HEK293 (cell line): ENCODE measurements at regions not wholly inside any gene's neighbourhood (a gene's known extent, or its start where the extent isn't known, plus 50 kb on each side); places are given as distances from the start of the nearest gene placed in this dataset.
A peak's percentile ranks its signal among the peaks of the same experiment; 100 is the strongest.

ENCODE experiments used
- BCL6B ChIP-seq: fragments of 450-650 bp; formaldehyde crosslinking; IDR thresholded peaks from 2 replicates; pipeline ENCODE4 v1.5.1; 2017; ENCODE audit warnings: missing biosample characterization, missing genetic modification characterization
- CTCF ChIP-seq: fragments of 450-650 bp; formaldehyde crosslinking; IDR thresholded peaks from 2 replicates; pipeline ENCODE4 v1.5.1; 2016; ENCODE audit warnings: missing biosample characterization, missing genetic modification characterization
- KLF16 ChIP-seq: fragments of 450-650 bp; formaldehyde crosslinking; IDR thresholded peaks from 2 replicates; pipeline ENCODE4 v1.5.1; 2017; ENCODE audit warnings: missing biosample characterization, missing genetic modification characterization
- MZF1 ChIP-seq: fragments of 450-650 bp; formaldehyde crosslinking; IDR thresholded peaks from 2 replicates; pipeline ENCODE4 v1.5.1; 2017; ENCODE audit warnings: missing biosample characterization, missing genetic modification characterization, borderline replicate concordance
- PRDM1 ChIP-seq: fragments of 450-650 bp; formaldehyde crosslinking; IDR thresholded peaks from 2 replicates; pipeline ENCODE4; 2016; ENCODE audit warnings: missing biosample characterization, missing genetic modification characterization
- SP7 ChIP-seq: fragments of 450-650 bp; formaldehyde crosslinking; IDR thresholded peaks from 2 replicates; pipeline ENCODE4 v1.5.1; 2016; ENCODE audit warnings: missing biosample characterization, missing genetic modification characterization
- TCF7L2 ChIP-seq: IDR thresholded peaks from 2 replicates; pipeline ENCODE4 v1.6.1; 2011; ENCODE audit warnings: low read depth, mild to moderate bottlenecking, inconsistent platforms, low read length, moderate library complexity, borderline replicate concordance
- ZBTB11 ChIP-seq: fragments of 450-650 bp; formaldehyde crosslinking; conservative IDR thresholded peaks from 2 replicates; pipeline ENCODE4 v1.5.1; 2016; ENCODE audit warnings: low read depth, missing biosample characterization, missing genetic modification characterization
- ZBTB17 ChIP-seq: fragments of 450-650 bp; formaldehyde crosslinking; IDR thresholded peaks from 2 replicates; pipeline ENCODE4 v1.5.1; 2016; ENCODE audit warnings: missing biosample characterization, missing genetic modification characterization
- ZBTB48 ChIP-seq: fragments of 450-650 bp; formaldehyde crosslinking; IDR thresholded peaks from 2 replicates; pipeline ENCODE4 v1.5.1; 2016; ENCODE audit warnings: missing biosample characterization, missing genetic modification characterization
- ZFHX2 ChIP-seq: fragments of 450-650 bp; formaldehyde crosslinking; conservative IDR thresholded peaks from 2 replicates; pipeline ENCODE4 v1.5.1; 2016; ENCODE audit warnings: missing biosample characterization, missing genetic modification characterization
- ZNF132 ChIP-seq: fragments of 450-650 bp; formaldehyde crosslinking; IDR thresholded peaks from 2 replicates; pipeline ENCODE4 v1.5.1; 2017; ENCODE audit warnings: missing biosample characterization, missing genetic modification characterization, borderline replicate concordance
- ZNF19 ChIP-seq: fragments of 450-650 bp; formaldehyde crosslinking; IDR thresholded peaks from 2 replicates; pipeline ENCODE4; 2016; ENCODE audit warnings: missing biosample characterization, missing genetic modification characterization, low read depth
- ZNF366 ChIP-seq: fragments of 450-650 bp; formaldehyde crosslinking; conservative IDR thresholded peaks from 2 replicates; pipeline ENCODE4 v1.5.1; 2016; ENCODE audit warnings: missing biosample characterization, missing genetic modification characterization
- ZNF501 ChIP-seq: fragments of 450-650 bp; formaldehyde crosslinking; IDR thresholded peaks from 2 replicates; pipeline ENCODE4 v1.5.1; 2016; ENCODE audit warnings: missing biosample characterization, missing genetic modification characterization
- ZNF585B ChIP-seq: fragments of 450-650 bp; formaldehyde crosslinking; IDR thresholded peaks from 2 replicates; pipeline ENCODE4 v1.5.1; 2016; ENCODE audit warnings: missing biosample characterization, missing genetic modification characterization
- ZNF639 ChIP-seq: fragments of 450-650 bp; formaldehyde crosslinking; IDR thresholded peaks from 2 replicates; pipeline ENCODE4 v1.5.1; 2016; ENCODE audit warnings: missing biosample characterization, missing genetic modification characterization
- ZNF660 ChIP-seq: fragments of 450-650 bp; IDR thresholded peaks from 2 replicates; pipeline ENCODE4 v1.5.1; 2018; ENCODE audit warnings: missing biosample characterization, mild to moderate bottlenecking, missing genetic modification characterization
- ZNF677 ChIP-seq: fragments of 450-650 bp; IDR thresholded peaks from 2 replicates; pipeline ENCODE4 v1.5.0; 2018; ENCODE audit warnings: missing biosample characterization, mild to moderate bottlenecking, missing genetic modification characterization, moderate library complexity
- TF ChIP-seq, protein P1 (sequence below): fragments of 450-650 bp; formaldehyde crosslinking; IDR thresholded peaks from 2 replicates; pipeline ENCODE4 v1.5.1; 2016; ENCODE audit warnings: missing biosample characterization, missing genetic modification characterization
- TF ChIP-seq, protein P2 (sequence below): fragments of 450-650 bp; formaldehyde crosslinking; IDR thresholded peaks from 2 replicates; pipeline ENCODE4 v1.5.1; 2017; ENCODE audit warnings: missing biosample characterization, mild to moderate bottlenecking, missing genetic modification characterization, moderate library complexity
- TF ChIP-seq, protein P3 (sequence below): fragments of 450-650 bp; formaldehyde crosslinking; IDR thresholded peaks from 2 replicates; pipeline ENCODE4 v1.5.1; 2016; ENCODE audit warnings: missing biosample characterization, missing genetic modification characterization

DNA sequence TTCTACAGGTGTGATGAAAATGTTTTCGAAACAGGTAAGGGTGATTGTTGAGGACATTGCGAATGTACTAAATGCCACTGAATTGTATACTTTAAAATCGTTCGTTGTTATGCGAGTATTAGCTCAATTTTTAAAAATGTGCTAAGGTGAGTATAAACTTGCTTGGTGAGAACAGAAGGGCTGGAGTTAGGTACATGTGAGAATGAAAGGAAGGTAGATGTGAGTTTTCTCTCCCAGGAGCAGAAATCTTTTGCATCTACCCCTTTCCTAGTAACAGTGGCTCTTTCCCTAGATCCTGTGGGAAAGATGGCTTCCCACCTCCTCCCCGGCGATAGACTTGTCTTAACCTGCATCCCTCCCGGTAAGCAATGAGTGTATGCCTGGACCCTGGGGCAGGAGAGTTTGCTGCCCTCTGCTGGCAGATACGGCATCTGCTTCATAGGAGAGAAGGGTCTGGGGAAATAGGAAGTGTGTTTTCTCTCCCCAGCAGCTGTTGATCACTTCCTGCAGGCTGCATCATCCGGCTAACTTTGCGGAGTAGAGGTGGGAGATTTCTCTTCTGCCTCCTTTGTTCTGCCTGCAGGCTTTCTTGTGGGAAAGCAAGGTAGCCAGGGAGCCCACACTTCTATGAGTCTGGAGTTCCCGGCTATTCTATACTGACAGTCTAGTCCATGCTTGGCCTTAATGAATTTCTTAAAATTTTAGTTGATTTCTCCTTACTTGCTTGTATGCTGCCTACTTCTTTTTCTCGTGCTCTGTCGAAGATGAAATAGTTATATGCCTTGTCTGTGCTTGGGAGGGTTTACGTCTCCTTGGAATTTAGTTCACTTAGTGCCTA, 373.3 kb upstream of the SEMA6A start (continued):
- TF ChIP-seq ZNF501 (tag by site-specific recombination): no peak
- TF ChIP-seq, protein P1, sequence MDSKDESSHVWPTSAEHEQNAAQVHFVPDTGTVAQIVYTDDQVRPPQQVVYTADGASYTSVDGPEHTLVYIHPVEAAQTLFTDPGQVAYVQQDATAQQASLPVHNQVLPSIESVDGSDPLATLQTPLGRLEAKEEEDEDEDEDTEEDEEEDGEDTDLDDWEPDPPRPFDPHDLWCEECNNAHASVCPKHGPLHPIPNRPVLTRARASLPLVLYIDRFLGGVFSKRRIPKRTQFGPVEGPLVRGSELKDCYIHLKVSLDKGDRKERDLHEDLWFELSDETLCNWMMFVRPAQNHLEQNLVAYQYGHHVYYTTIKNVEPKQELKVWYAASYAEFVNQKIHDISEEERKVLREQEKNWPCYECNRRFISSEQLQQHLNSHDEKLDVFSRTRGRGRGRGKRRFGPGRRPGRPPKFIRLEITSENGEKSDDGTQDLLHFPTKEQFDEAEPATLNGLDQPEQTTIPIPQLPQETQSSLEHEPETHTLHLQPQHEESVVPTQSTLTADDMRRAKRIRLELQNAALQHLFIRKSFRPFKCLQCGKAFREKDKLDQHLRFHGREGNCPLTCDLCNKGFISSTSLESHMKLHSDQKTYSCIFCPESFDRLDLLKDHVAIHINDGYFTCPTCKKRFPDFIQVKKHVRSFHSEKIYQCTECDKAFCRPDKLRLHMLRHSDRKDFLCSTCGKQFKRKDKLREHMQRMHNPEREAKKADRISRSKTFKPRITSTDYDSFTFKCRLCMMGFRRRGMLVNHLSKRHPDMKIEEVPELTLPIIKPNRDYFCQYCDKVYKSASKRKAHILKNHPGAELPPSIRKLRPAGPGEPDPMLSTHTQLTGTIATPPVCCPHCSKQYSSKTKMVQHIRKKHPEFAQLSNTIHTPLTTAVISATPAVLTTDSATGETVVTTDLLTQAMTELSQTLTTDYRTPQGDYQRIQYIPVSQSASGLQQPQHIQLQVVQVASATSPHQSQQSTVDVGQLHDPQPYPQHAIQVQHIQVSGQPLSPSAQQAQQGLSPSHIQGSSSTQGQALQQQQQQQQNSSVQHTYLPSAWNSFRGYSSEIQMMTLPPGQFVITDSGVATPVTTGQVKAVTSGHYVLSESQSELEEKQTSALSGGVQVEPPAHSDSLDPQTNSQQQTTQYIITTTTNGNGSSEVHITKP: peak; percentile 81
- no peak for TF ChIP-seq KLF16 (tag by site-specific recombination)
- TF ChIP-seq ZNF366 (tag by site-specific recombination): peak; percentile 48
- peak; percentile 59; the same call in 1 of the 2 replicates for TF ChIP-seq CTCF (tag by site-specific recombination)
- TF ChIP-seq ZFHX2 (tag by site-specific recombination): no peak
- TF ChIP-seq ZNF19 (tag by site-specific recombination): no peak
- peak; percentile 37 for TF ChIP-seq ZBTB11 (tag by site-specific recombination)
- peak; percentile 77 for TF ChIP-seq MZF1 (tag by site-specific recombination)
- no peak for TF ChIP-seq ZNF677 (tag by site-specific recombination)
- TF ChIP-seq, protein P2, sequence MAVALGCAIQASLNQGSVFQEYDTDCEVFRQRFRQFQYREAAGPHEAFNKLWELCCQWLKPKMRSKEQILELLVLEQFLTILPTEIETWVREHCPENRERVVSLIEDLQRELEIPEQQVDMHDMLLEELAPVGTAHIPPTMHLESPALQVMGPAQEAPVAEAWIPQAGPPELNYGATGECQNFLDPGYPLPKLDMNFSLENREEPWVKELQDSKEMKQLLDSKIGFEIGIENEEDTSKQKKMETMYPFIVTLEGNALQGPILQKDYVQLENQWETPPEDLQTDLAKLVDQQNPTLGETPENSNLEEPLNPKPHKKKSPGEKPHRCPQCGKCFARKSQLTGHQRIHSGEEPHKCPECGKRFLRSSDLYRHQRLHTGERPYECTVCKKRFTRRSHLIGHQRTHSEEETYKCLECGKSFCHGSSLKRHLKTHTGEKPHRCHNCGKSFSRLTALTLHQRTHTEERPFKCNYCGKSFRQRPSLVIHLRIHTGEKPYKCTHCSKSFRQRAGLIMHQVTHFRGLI (tag by site-specific recombination): no peak
- no peak for TF ChIP-seq TCF7L2
- no peak for TF ChIP-seq ZNF132 (tag by site-specific recombination)
- TF ChIP-seq PRDM1 (tag by site-specific recombination): peak; percentile 58; the same call in 1 of the 2 replicates
- no peak for TF ChIP-seq ZNF585B (tag by site-specific recombination)
- peak; percentile 70; the same call in 1 of the 2 replicates for TF ChIP-seq ZBTB48 (tag by site-specific recombination)
- TF ChIP-seq ZBTB17: 0 out of 2 replicates have a peak, but pooled peaks have one; percentile 30
- no peak for TF ChIP-seq SP7
- no peak for TF ChIP-seq ZNF639 (tag by site-specific recombination)
- TF ChIP-seq, protein P3, sequence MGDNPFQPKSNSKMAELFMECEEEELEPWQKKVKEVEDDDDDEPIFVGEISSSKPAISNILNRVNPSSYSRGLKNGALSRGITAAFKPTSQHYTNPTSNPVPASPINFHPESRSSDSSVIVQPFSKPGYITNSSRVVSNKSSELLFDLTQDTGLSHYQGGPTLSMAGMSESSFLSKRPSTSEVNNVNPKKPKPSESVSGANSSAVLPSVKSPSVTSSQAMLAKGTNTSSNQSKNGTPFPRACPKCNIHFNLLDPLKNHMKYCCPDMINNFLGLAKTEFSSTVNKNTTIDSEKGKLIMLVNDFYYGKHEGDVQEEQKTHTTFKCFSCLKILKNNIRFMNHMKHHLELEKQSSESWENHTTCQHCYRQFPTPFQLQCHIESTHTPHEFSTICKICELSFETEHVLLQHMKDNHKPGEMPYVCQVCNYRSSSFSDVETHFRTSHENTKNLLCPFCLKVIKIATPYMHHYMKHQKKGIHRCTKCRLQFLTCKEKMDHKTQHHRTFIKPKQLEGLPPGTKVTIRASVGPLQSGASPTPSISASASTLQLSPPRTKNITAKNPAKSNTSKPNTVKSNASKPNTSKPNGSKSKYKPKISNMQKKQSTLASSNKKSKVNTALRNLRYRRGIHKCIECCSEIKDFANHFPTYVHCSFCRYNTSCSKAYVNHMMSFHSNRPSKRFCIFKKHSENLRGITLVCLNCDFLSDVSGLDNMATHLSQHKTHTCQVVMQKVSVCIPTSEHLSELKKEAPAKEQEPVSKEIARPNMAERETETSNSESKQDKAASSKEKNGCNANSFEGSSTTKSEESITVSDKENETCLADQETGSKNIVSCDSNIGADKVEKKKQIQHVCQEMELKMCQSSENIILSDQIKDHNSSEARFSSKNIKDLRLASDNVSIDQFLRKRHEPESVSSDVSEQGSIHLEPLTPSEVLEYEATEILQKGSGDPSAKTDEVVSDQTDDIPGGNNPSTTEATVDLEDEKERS: no peak
- no peak for TF ChIP-seq BCL6B (tag by site-specific recombination)
- TF ChIP-seq ZNF660 (tag by site-specific recombination): peak; percentile 72
